GM12878 (cell line): ENCODE measurements at regions not wholly inside any gene's neighbourhood (a gene's known extent, or its start where the extent isn't known, plus 50 kb on each side); places are given as distances from the start of the nearest gene placed in this dataset.

Source experiments
- ATAC-seq: fragments of 200-7000 bp; cut with Tn5 transposase; 3 replicates; pipeline ENCODE4 v1.9.1; 2020; ENCODE audit warnings: mild to moderate bottlenecking, moderate library complexity
- BruUV-seq: library from RNA; stranded (reverse); fragments of 400-500 nt; replicated peaks from 2 replicates; lab custom pipeline; 2021; lab: Mats Ljungman, UMichigan
- CTCF ChIA-PET: fragments of 300-600 bp; sonication (Branson Sonifier 250); formaldehyde crosslinking; extraction: SDS; loops from one replicate; lab custom pipeline; 2021; ENCODE audit warnings: inconsistent platforms; lab: Yijun Ruan, JAX
- POLR2A ChIA-PET: fragments of 350-600 bp; formaldehyde crosslinking; extraction: SDS; loops from one replicate; lab custom pipeline; 2021; ENCODE audit warnings: inconsistent platforms; lab: Charles Lee
- RAD21 ChIA-PET: fragments of 300-600 bp; sonication (Branson Sonifier 250); formaldehyde crosslinking; loops from one replicate; lab custom pipeline; 2023; ENCODE audit warnings: antibody characterized with exemption; ENCODE audit not compliant: unreplicated experiment; lab: Charles Lee
- SMC1A ChIA-PET: fragments of 300-600 bp; sonication (Branson Sonifier 250); formaldehyde crosslinking; loops from one replicate; lab custom pipeline; 2023; ENCODE audit not compliant: unreplicated experiment, uncharacterized antibody; lab: Charles Lee
- DNase-seq: peaks from one replicate; pipeline ENCODE4 v3.0.0-alpha.2; 2011; ENCODE audit warnings: low read depth, low spot score
- FAIRE-seq: peaks from 3 replicates; lab custom pipeline; 2011; peaks lifted over from hg19 to GRCh38; lab: Jason Lieb, UNC
- H2AFZ ChIP-seq: 2 replicates; pipeline ENCODE4 v1.6.0; 2011; ENCODE audit warnings: low read depth, low read length, control low read depth; ENCODE audit not compliant: control insufficient read depth
- H3K27ac ChIP-seq: 2 replicates; pipeline ENCODE4 v1.5.1; 2011; ENCODE audit warnings: control low read depth; ENCODE audit not compliant: control insufficient read depth, insufficient read depth
- H3K27me3 ChIP-seq, 2 experiments: replicated peaks in 1 of 2; 2 replicates each; pipeline versions ENCODE4 v1.6.0 to v1.6.1; 2011; ENCODE audit warnings: low read length in 1 of 2; ENCODE audit not compliant: control insufficient read depth in 2 of 2, insufficient read depth in 2 of 2
- H3K36me3 ChIP-seq, 2 experiments: 2 replicates each; pipeline ENCODE4 v1.5.1; 2011; ENCODE audit warnings: low read length in 1 of 2; ENCODE audit not compliant: control insufficient read depth in 2 of 2, insufficient read depth in 2 of 2
- H3K4me1 ChIP-seq: 2 replicates; pipeline ENCODE4 v1.6.1; 2011; ENCODE audit warnings: mild to moderate bottlenecking, low read length, moderate library complexity, mixed read lengths; ENCODE audit not compliant: control insufficient read depth, insufficient read depth
- H3K4me2 ChIP-seq: 2 replicates; pipeline ENCODE4 v1.6.0; 2011; ENCODE audit warnings: control low read depth; ENCODE audit not compliant: control insufficient read depth, insufficient read depth
- H3K4me3 ChIP-seq: fragments of 200-600 bp; sonication (generic); 2 replicates; pipeline ENCODE4 v1.5.1; 2016
- H3K79me2 ChIP-seq: 2 replicates; pipeline ENCODE4 v1.6.0; 2011; ENCODE audit warnings: low read length; ENCODE audit not compliant: control insufficient read depth, insufficient read depth
- H3K9ac ChIP-seq: 2 replicates; pipeline ENCODE4 v1.8.0; 2011; ENCODE audit warnings: low read length, control low read depth, mixed read lengths; ENCODE audit not compliant: control insufficient read depth, insufficient read depth
- H3K9me3 ChIP-seq: replicated peaks from 3 replicates; pipeline ENCODE4 v1.5.1; 2011; ENCODE audit warnings: mild to moderate bottlenecking, low read length; ENCODE audit not compliant: control insufficient read depth, insufficient read depth
- H4K20me1 ChIP-seq: 2 replicates; pipeline ENCODE4 v1.6.0; 2011; ENCODE audit not compliant: control insufficient read depth, insufficient read depth
- FOXM1 ChIP-seq: IDR thresholded peaks from 2 replicates; pipeline ENCODE4 v1.6.1; 2012; ENCODE audit warnings: low read depth, mild to moderate bottlenecking, inconsistent platforms, low read length, moderate library complexity
- IKZF2 ChIP-seq, 2 experiments: fragments of 450-650 bp; IDR thresholded peaks; 2 replicates each; pipeline ENCODE4 v1.6.1; 2017; ENCODE audit warnings: mild to moderate bottlenecking in 2 of 2, moderate library complexity in 2 of 2
- NFYA ChIP-seq: IDR thresholded peaks from 2 replicates; pipeline ENCODE4 v1.6.1; 2011; ENCODE audit warnings: low read depth, mild to moderate bottlenecking, low read length, improper control_type of control experiment, borderline replicate concordance
- POLR2A ChIP-seq: IDR thresholded peaks from 2 replicates; pipeline ENCODE4 v1.6.1; 2011; ENCODE audit warnings: low read depth, mild to moderate bottlenecking, low read length
- SKIL ChIP-seq: fragments of 450-650 bp; IDR thresholded peaks from 2 replicates; pipeline ENCODE4 v1.6.1; 2017; ENCODE audit warnings: mild to moderate bottlenecking, low read depth, inconsistent platforms; ENCODE audit not compliant: poor library complexity, severe bottlenecking
- SRF ChIP-seq, 2 experiments: IDR thresholded peaks; 2 replicates each; pipeline ENCODE4 v1.6.1; 2011; ENCODE audit warnings: low read depth in 2 of 2, low read length in 2 of 2, mild to moderate bottlenecking in 1 of 2, moderate library complexity in 1 of 2
- TCF7 ChIP-seq: IDR thresholded peaks from 2 replicates; pipeline ENCODE4 v1.6.1; 2014; ENCODE audit warnings: antibody characterized with exemption, borderline replicate concordance
- ZNF622 ChIP-seq: fragments of 450-650 bp; IDR thresholded peaks from 2 replicates; pipeline ENCODE4 v1.6.1; 2017; ENCODE audit warnings: mild to moderate bottlenecking, inconsistent platforms
- WGBS: methylation state at CpG from one replicate; pipeline ENCODE4 v1.1.6; 2016; ENCODE audit warnings: low lambda C conversion rate; ENCODE audit not compliant: insufficient replicate concordance, insufficient coverage; ENCODE audit errors: missing lambda C conversion rate; 5-methylcytosine and 5-hydroxymethylcytosine counted together
- in situ Hi-C: fragments of 300-500 bp; cut with MboI; formaldehyde crosslinking; loops from 9 replicates; pipeline ENCODE4 v1.14.3; 2018; ENCODE audit warnings: mixed read lengths
- intact Hi-C: fragments of 100-400 bp; cut with micrococcal nuclease; formaldehyde crosslinking; loops from one replicate; pipeline ENCODE4 v1.14.2; 2022; ENCODE audit not compliant: unreplicated experiment
- TF ChIP-seq, protein P1 (sequence below): IDR thresholded peaks from 2 replicates; pipeline ENCODE4 v1.6.1; 2011; ENCODE audit warnings: mild to moderate bottlenecking, low read depth, low read length, moderate library complexity; ENCODE audit not compliant: insufficient replicate concordance

DNA sequence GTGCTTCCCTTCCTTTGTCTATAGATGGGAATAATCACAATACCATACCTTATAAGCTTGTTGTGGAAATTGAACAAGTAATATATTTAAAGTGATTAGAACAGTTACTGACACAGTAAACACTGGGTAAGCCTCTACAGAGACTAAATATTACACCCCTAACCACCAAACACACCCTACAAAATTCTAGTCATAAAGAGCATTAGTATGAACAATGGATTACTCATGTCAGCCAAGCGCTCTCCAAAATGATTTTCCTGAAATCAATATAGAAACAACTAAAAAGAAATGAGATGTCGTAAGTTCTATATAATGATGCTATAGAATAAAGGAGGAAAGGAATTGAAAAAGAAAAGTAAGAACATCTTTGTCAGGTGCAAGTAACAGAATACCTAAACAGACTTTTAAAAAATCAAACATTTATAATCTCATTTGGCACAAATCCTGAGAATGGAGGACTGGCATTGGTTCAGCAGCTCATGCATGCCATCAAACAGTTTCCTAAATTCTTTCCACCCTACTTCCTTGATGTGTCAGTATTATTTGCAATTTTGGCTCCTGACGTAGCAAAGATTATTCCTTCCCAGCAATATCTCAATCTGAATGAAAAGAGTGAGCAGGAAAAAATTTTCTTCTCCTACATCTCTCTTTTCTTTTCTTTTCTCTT is 118.0 kb downstream of the SINHCAF start:
- 71% methylated on average over 3 of the region's 3 CpGs for WGBS
- Histone ChIP-seq H3K4me1 (peaks cover 6% of the 10 kb centered on the region; the same call in 1 of the 2 replicates), H3K36me3 (no peaks in the 10 kb centered on the region), H3K79me2 (no peaks in the 10 kb centered on the region), H3K9me3 (no peaks in the 10 kb centered on the region), H4K20me1 (no peaks in the 10 kb centered on the region), H3K27me3 (no peaks in the 10 kb centered on the region), H2AFZ (no peak overlapping the region), H3K27ac (no peak overlapping the region), H3K9ac (no peak overlapping the region), H3K4me2 (no peak overlapping the region), H3K4me3 (no peak overlapping the region)
- no TSS peak for BruUV-seq
- intact Hi-C loops = no loop called here
- ChIA-PET SMC1A (interaction anchor here (0.8 to 2.2 kb wide), 2 partner anchors 27 to 64 kb away, joined by 3 to 5 read pairs; no protein-coding TSS in a partner anchor), CTCF (interaction anchor here (0.5 kb wide), 1 partner anchor 220 kb away, joined by 3 read pairs; no protein-coding TSS in a partner anchor), RAD21 (no interaction called here), POLR2A (no interaction called here)
- in situ Hi-C loops = no loop called here
- DNase-seq = no peak
- FAIRE-seq = no peak
- TF ChIP-seq NFYA (no peak), TCF7 (no peak), ZNF622 (no peak), FOXM1 (no peak), POLR2A (no peak), SRF (IDR thresholded peaks at IDR 0.05; ENCODE audit: low read depth in 2 of 2, low read length in 2 of 2) (no peak), SKIL (no peak), IKZF2 (IDR thresholded peaks at IDR 0.05) (no peak)
- TF ChIP-seq, protein P1, sequence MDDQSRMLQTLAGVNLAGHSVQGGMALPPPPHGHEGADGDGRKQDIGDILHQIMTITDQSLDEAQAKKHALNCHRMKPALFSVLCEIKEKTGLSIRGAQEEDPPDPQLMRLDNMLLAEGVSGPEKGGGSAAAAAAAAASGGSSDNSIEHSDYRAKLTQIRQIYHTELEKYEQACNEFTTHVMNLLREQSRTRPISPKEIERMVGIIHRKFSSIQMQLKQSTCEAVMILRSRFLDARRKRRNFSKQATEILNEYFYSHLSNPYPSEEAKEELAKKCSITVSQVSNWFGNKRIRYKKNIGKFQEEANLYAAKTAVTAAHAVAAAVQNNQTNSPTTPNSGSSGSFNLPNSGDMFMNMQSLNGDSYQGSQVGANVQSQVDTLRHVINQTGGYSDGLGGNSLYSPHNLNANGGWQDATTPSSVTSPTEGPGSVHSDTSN = no peak
- ATAC-seq = no peak
